ENCODE measurements at regions not wholly inside any gene's neighbourhood (a gene's known extent, or its start where the extent isn't known, plus 50 kb on each side); places are given as distances from the start of the nearest gene placed in this dataset.

DNA sequence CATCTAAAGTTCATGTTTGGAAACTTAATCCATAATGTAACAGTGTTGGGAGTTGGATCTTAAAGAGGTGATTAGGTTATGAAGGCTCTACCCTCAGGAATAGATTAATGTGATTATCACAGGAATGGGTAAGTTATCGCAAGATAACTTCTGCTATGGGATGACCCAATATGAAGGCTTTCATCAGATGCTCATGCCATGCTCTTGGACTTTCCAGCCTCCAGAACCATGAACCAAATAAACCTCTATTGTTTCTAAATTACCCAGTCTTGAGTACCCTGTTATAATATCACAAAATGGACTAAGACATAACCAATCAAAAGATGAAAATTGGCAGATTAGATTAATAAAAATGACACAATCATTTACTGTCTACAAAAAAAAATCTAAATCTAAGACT, 906.9 kb upstream of the SOX9 start:
- Histone ChIP-seq H3K4me1 (ENCODE audit: control insufficient read depth, insufficient read depth, low read length) (no peaks in the 10 kb centered on the region), H3K27me3 (ENCODE audit: control insufficient read depth, insufficient read depth, low read length) (no peaks in the 10 kb centered on the region), H3K9me3 (ENCODE audit: control insufficient read depth, insufficient read depth, low read depth, low read length) (no peaks in the 10 kb centered on the region), H3K4me3 (ENCODE audit: low read depth in 2 of 2, low read length in 2 of 2) (no peak overlapping the region), H3K27ac (ENCODE audit: low read length) (no peak overlapping the region), H3K36me3 (ENCODE audit: control insufficient read depth, insufficient read depth, low read length) (no peaks in the 10 kb centered on the region)
- ATAC-seq (no peak), DNase-seq (ENCODE audit: low read depth, low spot score) (no peak)
- no TSS peak for BruUV-seq (replicated peaks)
- in situ Hi-C loops (cut with HindIII; ENCODE audit: low pct_unique_long_range_greater_than_20kb, low sequenced_read_pairs) = no loop called here
- TF ChIP-seq, protein P1, sequence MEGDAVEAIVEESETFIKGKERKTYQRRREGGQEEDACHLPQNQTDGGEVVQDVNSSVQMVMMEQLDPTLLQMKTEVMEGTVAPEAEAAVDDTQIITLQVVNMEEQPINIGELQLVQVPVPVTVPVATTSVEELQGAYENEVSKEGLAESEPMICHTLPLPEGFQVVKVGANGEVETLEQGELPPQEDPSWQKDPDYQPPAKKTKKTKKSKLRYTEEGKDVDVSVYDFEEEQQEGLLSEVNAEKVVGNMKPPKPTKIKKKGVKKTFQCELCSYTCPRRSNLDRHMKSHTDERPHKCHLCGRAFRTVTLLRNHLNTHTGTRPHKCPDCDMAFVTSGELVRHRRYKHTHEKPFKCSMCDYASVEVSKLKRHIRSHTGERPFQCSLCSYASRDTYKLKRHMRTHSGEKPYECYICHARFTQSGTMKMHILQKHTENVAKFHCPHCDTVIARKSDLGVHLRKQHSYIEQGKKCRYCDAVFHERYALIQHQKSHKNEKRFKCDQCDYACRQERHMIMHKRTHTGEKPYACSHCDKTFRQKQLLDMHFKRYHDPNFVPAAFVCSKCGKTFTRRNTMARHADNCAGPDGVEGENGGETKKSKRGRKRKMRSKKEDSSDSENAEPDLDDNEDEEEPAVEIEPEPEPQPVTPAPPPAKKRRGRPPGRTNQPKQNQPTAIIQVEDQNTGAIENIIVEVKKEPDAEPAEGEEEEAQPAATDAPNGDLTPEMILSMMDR (IDR thresholded peaks at IDR 0.05) = no peak
- TF ChIP-seq TCF7L2 (IDR thresholded peaks at IDR 0.05; ENCODE audit: low read depth, low read length) = no peak
- TF ChIP-seq SIN3A (IDR thresholded peaks at IDR 0.05; ENCODE audit: borderline replicate concordance, insufficient read depth, low read depth, low read length) = no peak
- TF ChIP-seq, protein P2, sequence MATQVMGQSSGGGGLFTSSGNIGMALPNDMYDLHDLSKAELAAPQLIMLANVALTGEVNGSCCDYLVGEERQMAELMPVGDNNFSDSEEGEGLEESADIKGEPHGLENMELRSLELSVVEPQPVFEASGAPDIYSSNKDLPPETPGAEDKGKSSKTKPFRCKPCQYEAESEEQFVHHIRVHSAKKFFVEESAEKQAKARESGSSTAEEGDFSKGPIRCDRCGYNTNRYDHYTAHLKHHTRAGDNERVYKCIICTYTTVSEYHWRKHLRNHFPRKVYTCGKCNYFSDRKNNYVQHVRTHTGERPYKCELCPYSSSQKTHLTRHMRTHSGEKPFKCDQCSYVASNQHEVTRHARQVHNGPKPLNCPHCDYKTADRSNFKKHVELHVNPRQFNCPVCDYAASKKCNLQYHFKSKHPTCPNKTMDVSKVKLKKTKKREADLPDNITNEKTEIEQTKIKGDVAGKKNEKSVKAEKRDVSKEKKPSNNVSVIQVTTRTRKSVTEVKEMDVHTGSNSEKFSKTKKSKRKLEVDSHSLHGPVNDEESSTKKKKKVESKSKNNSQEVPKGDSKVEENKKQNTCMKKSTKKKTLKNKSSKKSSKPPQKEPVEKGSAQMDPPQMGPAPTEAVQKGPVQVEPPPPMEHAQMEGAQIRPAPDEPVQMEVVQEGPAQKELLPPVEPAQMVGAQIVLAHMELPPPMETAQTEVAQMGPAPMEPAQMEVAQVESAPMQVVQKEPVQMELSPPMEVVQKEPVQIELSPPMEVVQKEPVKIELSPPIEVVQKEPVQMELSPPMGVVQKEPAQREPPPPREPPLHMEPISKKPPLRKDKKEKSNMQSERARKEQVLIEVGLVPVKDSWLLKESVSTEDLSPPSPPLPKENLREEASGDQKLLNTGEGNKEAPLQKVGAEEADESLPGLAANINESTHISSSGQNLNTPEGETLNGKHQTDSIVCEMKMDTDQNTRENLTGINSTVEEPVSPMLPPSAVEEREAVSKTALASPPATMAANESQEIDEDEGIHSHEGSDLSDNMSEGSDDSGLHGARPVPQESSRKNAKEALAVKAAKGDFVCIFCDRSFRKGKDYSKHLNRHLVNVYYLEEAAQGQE (IDR thresholded peaks at IDR 0.05; ENCODE audit: insufficient read depth in 1 of 2, low read depth in 2 of 2, low read length in 1 of 2) = no peak
- no peak for TF ChIP-seq POLR2AphosphoS5 (IDR thresholded peaks at IDR 0.05; ENCODE audit: low read depth, low read length)
- ChIA-PET POLR2A (no interaction called here), CTCF (no interaction called here)
- intact Hi-C loops (cut with micrococcal nuclease; ENCODE audit: unreplicated experiment) = no loop called here

DNA sequence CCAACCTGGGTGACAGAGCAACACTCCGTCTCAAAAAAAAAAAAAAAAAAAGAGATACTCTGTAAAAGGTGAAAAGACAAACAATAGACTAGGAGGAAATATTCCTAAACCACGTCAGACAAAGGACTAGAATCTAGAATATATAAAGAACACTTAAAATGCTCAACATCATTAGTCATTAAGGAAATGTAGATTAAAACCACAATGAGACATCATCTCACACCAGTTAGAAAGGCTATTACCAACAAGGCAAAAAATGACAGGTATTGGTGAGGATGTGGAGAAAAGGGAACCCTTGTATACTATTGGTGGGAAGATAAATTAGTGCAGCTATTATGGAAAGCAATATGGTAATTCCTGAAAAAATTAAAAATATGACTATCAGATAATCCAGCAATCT, 903.1 kb upstream of the SOX9 start:
- ATAC-seq (no peak), DNase-seq (ENCODE audit: low read depth, low spot score) (no peak)
- H3K4me1 ChIP-seq (ENCODE audit: control insufficient read depth, insufficient read depth, low read length) = no peaks in the 10 kb centered on the region
- no peaks in the 10 kb centered on the region for H3K27me3 ChIP-seq (ENCODE audit: control insufficient read depth, insufficient read depth, low read length)
- no peaks in the 10 kb centered on the region for H3K9me3 ChIP-seq (ENCODE audit: control insufficient read depth, insufficient read depth, low read depth, low read length)
- no TSS peak for BruUV-seq (replicated peaks)
- H3K4me3 ChIP-seq (ENCODE audit: low read depth in 2 of 2, low read length in 2 of 2) = no peak overlapping the region
- ChIA-PET POLR2A (no interaction called here), CTCF (no interaction called here)
- intact Hi-C loops (cut with micrococcal nuclease; ENCODE audit: unreplicated experiment) (no loop called here), in situ Hi-C loops (cut with HindIII; ENCODE audit: low pct_unique_long_range_greater_than_20kb, low sequenced_read_pairs) (no loop called here)
- TF ChIP-seq SIN3A (IDR thresholded peaks at IDR 0.05; ENCODE audit: borderline replicate concordance, insufficient read depth, low read depth, low read length) = no peak
- TF ChIP-seq TCF7L2 (IDR thresholded peaks at IDR 0.05; ENCODE audit: low read depth, low read length) = no peak
- TF ChIP-seq, protein P1 (IDR thresholded peaks at IDR 0.05) = no peak
- H3K36me3 ChIP-seq (ENCODE audit: control insufficient read depth, insufficient read depth, low read length) = no peaks in the 10 kb centered on the region
- H3K27ac ChIP-seq (ENCODE audit: low read length) = no peak overlapping the region

Data from Panc1 (cell line).